KBM-7 (cell line): ENCODE measurements at regions not wholly inside any gene's neighbourhood (a gene's known extent, or its start where the extent isn't known, plus 50 kb on each side); places are given as distances from the start of the nearest gene placed in this dataset.

Experiments
- DNase-seq: peaks from one replicate; pipeline ENCODE4 v3.0.0-alpha.2; 2015
- in situ Hi-C: fragments of 300-500 bp; cut with MboI; formaldehyde crosslinking; loops from 2 replicates; pipeline ENCODE4 v1.14.3; 2020; ENCODE audit warnings: low sequenced_read_pairs, low pct_unique_long_range_greater_than_20kb, mixed read lengths

GRCh38 chr2:122378521-122378920 lies 623.1 kb downstream of the TSN start:
- in situ Hi-C loops, result no loop called here
- DNase-seq, result no peak

GRCh38 chr2:122384768-122385333 lies 629.4 kb downstream of the TSN start:
- no peak for DNase-seq
- in situ Hi-C loops, result no loop called here

GRCh38 chr2:122388208-122388607 lies 632.8 kb downstream of the TSN start:
- in situ Hi-C loops, result no loop called here
- no peak for DNase-seq

- DNase-seq, result no peak
- in situ Hi-C loops, result no loop called here
Observed at GRCh38 chr2:122389694-122390093, 634.2 kb downstream of the TSN start.

- in situ Hi-C loops, result no loop called here
- DNase-seq, result no peak
Observed at GRCh38 chr2:122390406-122390805, 635.0 kb downstream of the TSN start.

- in situ Hi-C loops, result no loop called here
- no peak for DNase-seq
Observed at GRCh38 chr2:122391726-122392125, 636.3 kb downstream of the TSN start.

- in situ Hi-C loops, result no loop called here
- DNase-seq, result no peak
Observed at GRCh38 chr2:122395687-122396086, 640.2 kb downstream of the TSN start.

- DNase-seq, result no peak
- in situ Hi-C loops, result no loop called here
Observed at GRCh38 chr2:122411231-122411630, 655.8 kb downstream of the TSN start.

GRCh38 chr2:122412360-122412759 lies 656.9 kb downstream of the TSN start:
- DNase-seq, result no peak
- in situ Hi-C loops, result no loop called here

GRCh38 chr2:122414902-122415301 lies 659.5 kb downstream of the TSN start:
- in situ Hi-C loops, result no loop called here
- no peak for DNase-seq

GRCh38 chr2:122417114-122417513 lies 661.7 kb downstream of the TSN start:
- in situ Hi-C loops, result no loop called here
- no peak for DNase-seq

- in situ Hi-C loops, result no loop called here
- DNase-seq, result no peak
Observed at GRCh38 chr2:122421775-122422174, 666.3 kb downstream of the TSN start.

GRCh38 chr2:122422384-122422991 lies 667.0 kb downstream of the TSN start:
- no peak for DNase-seq
- in situ Hi-C loops, result no loop called here

GRCh38 chr2:122423934-122424333 lies 668.5 kb downstream of the TSN start:
- in situ Hi-C loops, result no loop called here
- no peak for DNase-seq

GRCh38 chr2:122433123-122433754 lies 677.8 kb downstream of the TSN start:
- no peak for DNase-seq
- in situ Hi-C loops, result no loop called here

GRCh38 chr2:122445003-122445402 lies 689.6 kb downstream of the TSN start:
- no peak for DNase-seq
- in situ Hi-C loops, result no loop called here

- in situ Hi-C loops, result no loop called here
- DNase-seq, result no peak
Observed at GRCh38 chr2:122446761-122447160, 691.3 kb downstream of the TSN start.

- in situ Hi-C loops, result no loop called here
Observed at GRCh38 chr2:122447237-122447636, 691.8 kb downstream of the TSN start.

GRCh38 chr2:122451040-122451439 lies 695.6 kb downstream of the TSN start:
- DNase-seq, result peak; percentile 79
- in situ Hi-C loops, result no loop called here

More at GRCh38 chr2:122447237-122447636, 691.8 kb downstream of the TSN start:
- no peak for DNase-seq

- no peak for DNase-seq
- in situ Hi-C loops, result no loop called here
Observed at GRCh38 chr2:122451697-122452096, 696.2 kb downstream of the TSN start.

GRCh38 chr2:122469147-122469546 lies 713.7 kb downstream of the TSN start:
- in situ Hi-C loops, result no loop called here
- DNase-seq, result no peak
